ENCODE measurements at regions not wholly inside any gene's neighbourhood (a gene's known extent, or its start where the extent isn't known, plus 50 kb on each side); places are given as distances from the start of the nearest gene placed in this dataset.

DNA sequence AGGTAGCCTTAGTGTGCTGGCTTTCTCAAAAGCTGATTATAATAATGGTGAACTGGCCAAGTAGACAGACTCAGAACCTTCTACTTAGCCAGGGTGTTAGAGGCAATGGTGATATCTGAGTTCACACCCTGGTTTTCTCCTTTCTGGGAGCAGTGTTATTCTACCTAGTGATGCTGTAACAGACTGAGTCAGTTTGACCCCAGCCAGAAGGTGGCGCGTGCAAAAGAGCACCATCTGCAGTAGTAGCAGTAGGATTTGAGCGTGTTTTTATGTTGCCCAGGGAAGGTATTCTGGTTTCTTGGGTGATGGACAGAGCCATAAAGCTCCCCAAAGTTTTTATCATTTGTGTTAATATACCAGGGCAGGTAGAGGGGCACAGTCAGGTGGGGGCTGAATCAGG, 143.8 kb upstream of the CPXCR1 start:
- H3K27ac Mint-ChIP-seq = no peak overlapping the region
- H3K4me3 Mint-ChIP-seq (ENCODE audit: low read depth) = no peak overlapping the region
- H3K27me3 Mint-ChIP-seq = no peaks in the 10 kb centered on the region
- no peak for DNase-seq (ENCODE audit: low spot score, unreplicated experiment)
- peaks cover 33% of the 10 kb centered on the region for H3K9me3 Mint-ChIP-seq (ENCODE audit: low read depth)
- H3K4me1 Mint-ChIP-seq (ENCODE audit: low read depth) = peaks cover 22% of the 10 kb centered on the region
- TF ChIP-seq, protein P1, sequence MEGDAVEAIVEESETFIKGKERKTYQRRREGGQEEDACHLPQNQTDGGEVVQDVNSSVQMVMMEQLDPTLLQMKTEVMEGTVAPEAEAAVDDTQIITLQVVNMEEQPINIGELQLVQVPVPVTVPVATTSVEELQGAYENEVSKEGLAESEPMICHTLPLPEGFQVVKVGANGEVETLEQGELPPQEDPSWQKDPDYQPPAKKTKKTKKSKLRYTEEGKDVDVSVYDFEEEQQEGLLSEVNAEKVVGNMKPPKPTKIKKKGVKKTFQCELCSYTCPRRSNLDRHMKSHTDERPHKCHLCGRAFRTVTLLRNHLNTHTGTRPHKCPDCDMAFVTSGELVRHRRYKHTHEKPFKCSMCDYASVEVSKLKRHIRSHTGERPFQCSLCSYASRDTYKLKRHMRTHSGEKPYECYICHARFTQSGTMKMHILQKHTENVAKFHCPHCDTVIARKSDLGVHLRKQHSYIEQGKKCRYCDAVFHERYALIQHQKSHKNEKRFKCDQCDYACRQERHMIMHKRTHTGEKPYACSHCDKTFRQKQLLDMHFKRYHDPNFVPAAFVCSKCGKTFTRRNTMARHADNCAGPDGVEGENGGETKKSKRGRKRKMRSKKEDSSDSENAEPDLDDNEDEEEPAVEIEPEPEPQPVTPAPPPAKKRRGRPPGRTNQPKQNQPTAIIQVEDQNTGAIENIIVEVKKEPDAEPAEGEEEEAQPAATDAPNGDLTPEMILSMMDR (IDR thresholded peaks at IDR 0.05; ENCODE audit: unreplicated experiment) = no peak
- peaks cover 2% of the 10 kb centered on the region for H3K36me3 Mint-ChIP-seq (ENCODE audit: insufficient read depth)

DNA sequence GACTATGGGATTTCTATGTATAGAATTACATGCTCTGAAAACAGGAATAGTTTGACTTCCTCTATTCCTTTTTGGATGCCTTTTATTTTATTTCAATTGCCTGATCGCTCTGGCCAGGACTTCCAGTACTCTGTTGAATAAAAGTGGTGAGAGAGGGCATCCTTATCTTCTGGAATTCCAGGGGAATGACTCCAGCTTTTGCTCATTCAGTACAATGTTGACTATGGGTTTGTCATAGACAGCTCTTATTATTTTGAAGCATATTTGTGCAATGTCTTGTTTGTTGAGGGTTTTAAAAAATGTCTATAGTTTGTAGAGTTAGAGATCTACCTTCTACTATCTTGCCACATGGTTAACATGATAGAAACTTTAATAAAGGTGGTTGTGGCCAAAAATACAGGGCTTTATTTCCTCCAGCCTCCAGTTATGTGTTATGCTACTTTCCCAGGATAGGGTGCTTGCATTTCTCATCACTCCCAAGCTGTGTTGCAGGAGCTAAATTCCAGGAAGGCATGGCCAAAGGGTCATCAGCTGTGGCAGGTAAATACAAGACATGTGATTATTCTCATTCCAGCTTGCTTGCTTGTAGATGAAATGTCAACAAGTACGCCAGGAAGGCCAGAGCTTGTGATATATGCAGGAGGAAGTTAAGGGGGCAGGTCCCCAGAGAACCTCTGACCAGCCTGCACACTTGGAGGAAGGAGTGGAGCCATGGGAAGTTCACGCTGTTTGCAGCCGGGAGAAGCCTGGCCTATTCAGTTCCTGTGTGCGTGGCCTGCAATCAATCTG, 142.4 kb upstream of the CPXCR1 start:
- peaks cover 22% of the 10 kb centered on the region for H3K4me1 Mint-ChIP-seq (ENCODE audit: low read depth)
- H3K9me3 Mint-ChIP-seq (ENCODE audit: low read depth) = peaks cover 38% of the 10 kb centered on the region
- no peaks in the 10 kb centered on the region for H3K27me3 Mint-ChIP-seq
- TF ChIP-seq, protein P1 (IDR thresholded peaks at IDR 0.05; ENCODE audit: unreplicated experiment) = no peak
- peak; percentile 10 for DNase-seq (ENCODE audit: low spot score, unreplicated experiment)
- H3K4me3 Mint-ChIP-seq (ENCODE audit: low read depth) = no peak overlapping the region
- H3K36me3 Mint-ChIP-seq (ENCODE audit: insufficient read depth) = peaks cover 4% of the 10 kb centered on the region
- peak overlapping the region; percentile 84 for H3K27ac Mint-ChIP-seq

- TF ChIP-seq, protein P1 (IDR thresholded peaks at IDR 0.05; ENCODE audit: unreplicated experiment) = no peak
- Mint-ChIP-seq H3K9me3 (ENCODE audit: low read depth) (peaks cover 33% of the 10 kb centered on the region), H3K27me3 (no peaks in the 10 kb centered on the region), H3K36me3 (ENCODE audit: insufficient read depth) (peaks cover 4% of the 10 kb centered on the region), H3K4me1 (ENCODE audit: low read depth) (peaks cover 22% of the 10 kb centered on the region), H3K4me3 (ENCODE audit: low read depth) (peak overlapping the region; percentile 16), H3K27ac (peak overlapping the region; percentile 84)
- DNase-seq (ENCODE audit: low spot score, unreplicated experiment) = no peak
These were observed 141.8 kb upstream of the CPXCR1 start for GRCh38 chrX:88605222-88605583.

DNA sequence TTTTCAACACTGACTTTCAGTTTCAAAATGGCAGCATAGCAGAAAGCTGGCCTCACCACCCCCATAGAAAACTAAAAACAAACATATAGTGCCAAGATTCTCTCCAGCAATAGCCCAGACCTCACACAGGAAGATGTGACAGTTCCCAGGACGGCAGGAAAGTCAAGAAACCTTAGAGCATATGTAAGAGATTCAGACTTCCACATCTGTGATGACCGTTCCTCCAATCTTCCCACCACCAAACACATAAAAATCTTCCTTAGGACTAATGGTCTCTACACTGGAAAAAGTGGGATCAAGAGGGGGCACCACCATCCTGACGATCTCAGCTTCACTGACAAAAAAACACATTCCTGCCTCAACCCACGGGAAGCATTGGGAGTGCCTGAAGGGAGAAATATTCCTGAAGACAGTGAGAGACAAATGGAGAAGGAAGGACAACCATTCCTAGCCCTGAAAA, 134.1 kb upstream of the CPXCR1 start:
- DNase-seq (ENCODE audit: low spot score, unreplicated experiment) = no peak
- TF ChIP-seq, protein P1 (IDR thresholded peaks at IDR 0.05; ENCODE audit: unreplicated experiment) = no peak
- Mint-ChIP-seq H3K27ac (peak overlapping the region; percentile 82), H3K4me3 (ENCODE audit: low read depth) (peak overlapping the region; percentile 39), H3K4me1 (ENCODE audit: low read depth) (peaks cover 7% of the 10 kb centered on the region), H3K9me3 (ENCODE audit: low read depth) (peaks cover 8% of the 10 kb centered on the region), H3K36me3 (ENCODE audit: insufficient read depth) (peaks cover 2% of the 10 kb centered on the region), H3K27me3 (no peaks in the 10 kb centered on the region)

GRCh38 chrX:88613338-88613737, 133.7 kb upstream of the CPXCR1 start:
- no peaks in the 10 kb centered on the region for H3K27me3 Mint-ChIP-seq
- H3K4me1 Mint-ChIP-seq (ENCODE audit: low read depth) = peaks cover 7% of the 10 kb centered on the region
- H3K36me3 Mint-ChIP-seq (ENCODE audit: insufficient read depth) = peaks cover 2% of the 10 kb centered on the region
- TF ChIP-seq, protein P1 (IDR thresholded peaks at IDR 0.05; ENCODE audit: unreplicated experiment) = peak; percentile 87
- DNase-seq (ENCODE audit: low spot score, unreplicated experiment) = no peak
- H3K27ac Mint-ChIP-seq = peak overlapping the region; percentile 82
- H3K4me3 Mint-ChIP-seq (ENCODE audit: low read depth) = peak overlapping the region; percentile 39
- H3K9me3 Mint-ChIP-seq (ENCODE audit: low read depth) = peaks cover 9% of the 10 kb centered on the region
